AG08396 (cell line): ENCODE measurements at regions not wholly inside any gene's neighbourhood (a gene's known extent, or its start where the extent isn't known, plus 50 kb on each side); places are given as distances from the start of the nearest gene placed in this dataset.

Experiments used
- DNase-seq: peaks from one replicate; pipeline ENCODE4 v3.0.0; 2012; ENCODE audit warnings: low spot score, mixed read lengths

- DNase-seq, result no peak
Observed at GRCh38 chr3:5270666-5271371, 83.3 kb downstream of the EDEM1 start.

DNA sequence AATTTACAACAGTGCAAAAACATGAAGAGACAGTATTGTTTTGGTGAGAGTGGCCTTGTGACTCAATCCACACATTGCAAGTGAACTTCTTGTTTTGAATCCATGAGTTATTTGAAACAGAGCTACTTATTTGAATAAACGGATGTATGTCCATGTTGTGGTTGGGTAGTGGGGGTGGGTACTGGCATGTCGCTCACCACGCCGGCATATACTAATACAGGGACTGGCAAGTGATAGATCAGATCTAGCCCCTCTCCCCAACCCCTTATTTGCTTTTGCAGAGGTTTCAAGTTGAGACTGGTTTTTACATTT, 83.8 kb downstream of the EDEM1 start:
- no peak for DNase-seq

DNA sequence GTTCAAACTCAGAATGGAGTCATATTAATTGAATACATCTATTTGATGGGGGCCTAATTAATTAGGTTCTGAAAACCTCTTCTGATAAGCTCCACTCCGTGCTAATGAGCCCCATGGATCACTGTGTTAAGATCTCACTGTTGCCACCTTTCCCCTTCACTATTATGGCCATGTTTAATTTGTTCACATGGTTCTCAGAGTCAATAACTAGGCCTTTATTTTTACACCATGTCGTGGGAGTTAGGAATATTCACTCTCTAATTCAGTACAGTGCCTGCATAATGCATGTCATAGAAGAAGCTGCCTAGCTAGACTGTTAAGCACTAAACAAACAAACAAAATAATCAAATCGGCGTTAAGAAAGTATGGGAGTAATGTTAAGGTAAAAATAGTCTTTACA, 84.9 kb downstream of the EDEM1 start:
- DNase-seq, result no peak

DNA sequence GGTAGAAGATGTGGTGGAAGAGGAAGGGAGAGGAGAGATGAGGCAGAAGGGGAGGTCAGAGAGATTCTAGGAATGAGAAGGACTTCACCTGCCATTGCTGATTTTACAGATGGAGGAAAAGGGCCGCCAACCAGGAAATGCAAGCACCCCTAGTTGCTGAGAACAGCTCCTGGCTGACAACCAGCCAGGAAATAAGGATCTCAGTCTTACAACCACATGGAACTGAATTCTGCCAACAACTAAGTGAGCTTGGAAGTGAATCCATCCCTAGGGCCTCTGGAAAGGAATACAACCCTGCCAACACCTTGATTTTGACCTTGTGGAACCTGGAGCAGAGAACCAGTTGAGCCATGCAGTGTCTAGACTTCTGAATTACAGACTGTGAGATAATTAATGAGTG, 86.6 kb downstream of the EDEM1 start:
- no peak for DNase-seq

DNA sequence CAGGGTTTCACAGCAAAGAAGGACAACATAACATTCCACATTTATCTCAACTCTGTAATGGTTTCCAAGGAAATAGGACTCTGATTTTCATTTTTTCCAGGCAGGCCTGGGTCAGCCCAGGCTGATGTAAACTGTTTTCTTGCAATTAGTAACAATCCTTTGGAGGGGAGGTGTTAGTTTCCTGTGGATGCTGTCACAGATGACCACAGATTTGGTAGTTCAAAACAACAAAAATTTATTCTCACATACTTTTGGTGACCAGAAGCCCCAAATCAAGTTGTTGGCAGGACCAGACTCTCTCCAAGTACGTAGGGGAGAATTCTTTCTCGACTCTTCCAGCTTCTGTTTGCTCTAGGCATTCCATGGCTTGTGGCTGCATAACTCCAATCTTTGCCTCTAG, 88.0 kb downstream of the EDEM1 start:
- peak; percentile 58 for DNase-seq

GRCh38 chr3:5276934-5277333, 89.4 kb downstream of the EDEM1 start:
- DNase-seq, result no peak

GRCh38 chr3:5277612-5278236, 90.2 kb downstream of the EDEM1 start:
- DNase-seq, result no peak

GRCh38 chr3:5278666-5279065, 91.2 kb downstream of the EDEM1 start:
- no peak for DNase-seq

- no peak for DNase-seq
Observed at GRCh38 chr3:5282703-5283102, 95.2 kb downstream of the EDEM1 start.

- no peak for DNase-seq
Observed at GRCh38 chr3:5285439-5285838, 97.9 kb downstream of the EDEM1 start.

GRCh38 chr3:5290915-5291314, 103.4 kb downstream of the EDEM1 start:
- DNase-seq, result no peak

DNA sequence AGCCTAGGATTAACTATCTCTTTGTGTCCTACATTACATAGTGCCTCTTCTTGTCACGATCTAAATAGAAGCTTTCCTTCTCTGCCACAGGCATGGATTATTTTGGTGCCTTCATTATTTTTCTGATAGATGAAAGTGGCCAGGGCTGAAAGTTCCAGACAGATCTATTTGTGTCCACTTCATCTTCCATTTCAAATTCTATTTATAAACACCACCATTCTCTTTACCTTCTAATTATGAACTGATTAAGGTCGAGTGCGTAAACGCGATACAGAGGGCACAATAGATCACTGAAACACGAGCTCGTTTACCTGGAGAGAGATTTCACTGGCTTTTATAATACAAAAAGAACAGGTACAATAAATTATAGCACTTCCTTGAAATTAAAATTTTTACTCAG, 105.0 kb downstream of the EDEM1 start:
- no peak for DNase-seq

GRCh38 chr3:5293207-5293606, 105.7 kb downstream of the EDEM1 start:
- DNase-seq, result no peak

DNA sequence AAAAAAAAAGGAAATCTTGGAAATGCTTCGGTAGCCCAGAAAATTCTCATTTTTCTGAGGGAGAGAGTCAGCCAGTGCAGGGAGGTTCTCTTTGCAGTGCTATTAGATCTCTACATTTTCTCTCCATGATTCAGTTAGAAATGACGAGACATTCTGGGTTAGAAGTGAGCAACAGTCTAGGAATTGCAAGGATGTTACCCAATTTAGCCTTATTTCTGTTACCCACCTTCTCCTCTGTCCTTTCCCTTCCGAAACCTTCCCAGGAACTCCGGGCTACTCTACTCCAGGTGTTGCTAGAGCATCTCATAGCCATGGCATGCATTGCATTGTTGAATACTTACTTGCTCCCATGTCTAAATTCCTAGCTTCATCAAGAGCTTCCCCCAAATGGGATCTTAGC, 106.8 kb downstream of the EDEM1 start:
- peak; percentile 73 for DNase-seq

DNA sequence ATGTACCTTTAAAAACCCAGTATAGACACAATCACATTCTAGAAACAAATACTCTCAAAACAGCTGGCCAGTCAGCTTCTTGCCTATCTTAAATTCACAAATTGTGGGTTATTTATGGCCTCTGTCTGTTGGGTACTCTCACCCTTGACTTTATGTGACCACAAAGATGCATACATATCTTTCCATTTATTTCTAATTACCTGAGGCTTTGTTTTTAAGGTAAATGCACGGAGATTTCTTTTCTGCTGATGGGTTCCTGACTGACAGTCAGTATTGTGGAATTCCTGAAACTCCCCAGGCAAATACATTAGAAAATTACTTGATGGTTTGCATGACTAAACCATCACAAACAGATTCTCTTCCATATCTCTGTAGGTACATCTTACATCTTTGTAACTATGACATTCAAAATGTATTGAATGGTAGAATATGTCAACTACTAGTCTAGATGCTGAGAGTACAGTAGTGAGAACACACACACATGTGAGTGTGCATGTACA, 107.7 kb downstream of the EDEM1 start:
- no peak for DNase-seq

DNA sequence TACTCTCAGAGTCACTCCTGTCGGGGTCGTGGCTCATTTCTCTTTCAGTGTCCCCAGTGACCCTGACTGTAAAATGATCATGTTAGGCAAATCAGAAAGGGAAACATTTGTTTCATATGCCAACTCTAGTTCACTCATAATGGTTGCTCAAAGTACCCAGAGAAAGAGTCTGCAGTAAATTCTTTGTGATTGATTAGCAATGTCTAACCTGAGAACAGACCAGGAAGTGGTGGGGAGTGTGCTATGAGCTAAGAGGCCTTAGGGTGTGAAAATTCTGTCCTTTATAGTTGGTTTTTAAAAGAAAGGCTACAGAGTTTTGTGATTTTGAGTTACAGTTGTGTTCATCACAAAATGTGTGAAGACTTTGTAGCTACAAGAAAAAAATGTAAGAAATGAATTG, 108.9 kb downstream of the EDEM1 start:
- no peak for DNase-seq

DNA sequence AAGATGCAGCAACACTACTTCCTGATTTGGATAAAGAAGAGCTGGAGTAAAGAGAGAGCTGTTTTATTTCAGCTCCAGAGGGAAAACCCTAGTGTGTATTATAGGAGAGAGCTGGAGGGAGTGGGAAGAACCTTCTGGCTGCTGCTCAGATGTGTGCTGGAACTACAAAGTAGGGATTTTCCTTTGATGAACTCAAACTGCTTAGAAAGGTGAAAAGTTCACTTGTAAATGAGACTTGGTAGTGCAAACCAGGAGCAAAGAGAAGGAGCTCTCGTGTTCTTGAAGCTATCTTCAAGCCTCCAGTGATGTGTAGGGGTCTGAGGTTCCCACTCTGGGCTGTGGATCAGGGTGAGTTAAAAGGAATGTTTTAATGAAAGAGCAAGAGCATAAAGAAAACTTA, 110.4 kb downstream of the EDEM1 start:
- DNase-seq, result no peak

- no peak for DNase-seq
Observed at GRCh38 chr3:5298453-5298852, 110.9 kb downstream of the EDEM1 start.

GRCh38 chr3:5299161-5299560, 111.7 kb downstream of the EDEM1 start:
- DNase-seq, result no peak

GRCh38 chr3:5300638-5301037, 113.1 kb downstream of the EDEM1 start:
- no peak for DNase-seq

- DNase-seq, result no peak
Observed at GRCh38 chr3:5301651-5302297, 114.3 kb downstream of the EDEM1 start.

- no peak for DNase-seq
Observed at GRCh38 chr3:5302661-5303060, 115.2 kb downstream of the EDEM1 start.

DNA sequence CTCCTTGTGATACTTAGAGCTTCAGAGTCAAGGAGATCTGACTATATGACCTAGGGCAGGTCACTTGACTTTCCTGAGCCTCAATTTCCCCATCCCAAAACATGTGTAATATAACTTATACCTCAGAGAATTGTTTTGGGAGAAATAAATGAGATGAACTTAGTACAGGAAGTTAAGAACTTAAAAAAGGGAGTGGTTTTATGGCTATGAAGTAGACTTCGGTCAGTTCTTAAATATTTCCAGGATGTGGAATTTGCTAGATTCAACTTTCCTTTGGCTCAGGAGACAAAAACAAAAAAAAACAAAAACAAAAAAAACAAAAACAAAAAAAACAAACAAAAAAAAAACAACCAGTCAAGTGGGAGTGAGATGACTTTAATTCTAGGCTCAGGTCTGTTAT, 116.7 kb downstream of the EDEM1 start:
- no peak for DNase-seq
